OCI-LY3 (cell line): ENCODE measurements at regions not wholly inside any gene's neighbourhood (a gene's known extent, or its start where the extent isn't known, plus 50 kb on each side); places are given as distances from the start of the nearest gene placed in this dataset.

Experiments
- CTCF ChIP-seq: fragments of 200-600, 300-600 bp; sonication (generic); IDR thresholded peaks from 2 replicates; pipeline ENCODE4 v1.5.1; 2014; ENCODE audit warnings: antibody characterized with exemption, low read length, low read depth
- EZH2phosphoT487 ChIP-seq: fragments of 200-600 bp; shearing (Covaris generic); IDR thresholded peaks from 2 replicates; pipeline ENCODE4 v1.6.1; 2018; ENCODE audit warnings: antibody characterized with exemption, mixed run types, low read depth

- TF ChIP-seq CTCF (no peak), EZH2phosphoT487 (no peak)
These were observed 100.7 kb downstream of the KCNJ12 start for GRCh38 chr17:21476867-21477266.
